ENCODE measurements at regions not wholly inside any gene's neighbourhood (a gene's known extent, or its start where the extent isn't known, plus 50 kb on each side); places are given as distances from the start of the nearest gene placed in this dataset.
"Not testable (repeated sequence)": the region's sequence is repeated elsewhere in the genome, so short reads cannot be mapped to it uniquely, and the experiment has no call there.

DNA sequence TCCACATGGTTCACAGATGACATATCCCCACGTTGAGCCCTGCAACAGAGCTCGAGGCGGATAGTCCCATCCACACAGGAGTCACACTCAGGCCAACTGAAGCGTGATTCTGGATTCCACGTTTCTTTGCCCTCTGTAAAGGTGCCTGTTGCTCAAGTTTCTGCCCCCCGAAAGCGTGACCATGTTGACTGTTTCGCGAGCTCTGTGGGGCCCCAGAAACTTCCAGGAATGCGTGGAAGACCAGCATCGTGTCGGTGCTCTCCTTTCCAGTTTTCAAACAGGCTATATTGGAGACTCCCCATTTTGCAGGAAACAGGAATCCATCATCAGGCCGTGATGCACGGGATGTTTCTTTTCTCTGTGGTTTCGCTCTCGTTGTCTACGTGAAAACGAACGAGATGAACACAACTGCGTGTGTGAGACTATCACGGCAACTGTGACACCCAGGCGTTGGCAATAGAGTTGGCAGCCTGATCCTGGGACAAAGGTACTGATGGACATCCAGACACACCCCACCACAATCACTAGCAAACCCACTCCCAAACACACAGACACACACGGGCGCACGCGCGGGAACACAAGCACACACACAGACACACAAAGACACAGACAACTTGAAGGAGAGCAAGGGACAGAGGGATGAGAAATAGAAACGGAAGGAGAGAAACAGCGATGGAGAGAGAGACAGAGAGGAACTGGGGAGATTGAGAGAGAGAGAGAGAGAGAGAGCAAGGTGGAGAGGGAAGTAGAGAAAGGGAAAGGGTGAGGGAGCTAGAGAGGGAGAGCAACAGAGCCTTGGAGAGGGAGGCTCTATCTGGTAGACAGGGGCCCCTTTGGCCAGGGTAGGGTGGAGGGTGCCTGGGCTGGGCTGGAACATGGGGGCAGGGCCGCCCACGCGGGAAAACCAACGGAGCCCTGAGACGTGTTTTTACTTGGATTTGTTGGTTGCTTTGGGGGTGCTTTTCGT is 1609.3 kb downstream of the SPATA31A7 start:
- DNase-seq (ENCODE audit: low read depth), result not testable (repeated sequence)

DNA sequence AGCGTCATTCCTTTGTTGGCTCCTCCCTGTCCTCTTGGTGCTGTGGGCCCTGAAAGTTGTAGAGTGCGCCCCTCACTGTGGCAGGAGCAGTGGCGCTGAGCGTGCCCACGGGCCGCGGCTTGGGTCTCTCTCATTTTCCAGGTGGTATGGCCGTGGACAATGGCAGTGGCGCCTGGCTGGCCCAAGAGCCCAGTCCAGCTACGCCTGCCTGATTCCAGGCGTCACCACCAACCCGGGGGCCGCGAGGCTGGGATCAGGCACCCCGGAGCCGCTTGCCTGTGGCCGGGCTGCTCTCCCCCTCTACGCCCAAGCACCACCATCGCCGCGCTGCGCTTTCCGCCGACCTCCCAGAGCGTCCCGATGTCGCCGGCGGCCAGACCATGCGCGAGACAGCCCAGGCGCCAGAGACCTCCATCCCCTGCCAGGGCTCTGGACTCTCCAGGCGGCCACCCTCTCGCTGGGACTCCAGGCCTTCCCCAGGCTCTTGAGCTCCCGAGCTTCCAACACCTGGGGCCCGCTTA is 1610.1 kb downstream of the SPATA31A7 start:
- DNase-seq (ENCODE audit: low read depth), result not testable (repeated sequence)

DNA sequence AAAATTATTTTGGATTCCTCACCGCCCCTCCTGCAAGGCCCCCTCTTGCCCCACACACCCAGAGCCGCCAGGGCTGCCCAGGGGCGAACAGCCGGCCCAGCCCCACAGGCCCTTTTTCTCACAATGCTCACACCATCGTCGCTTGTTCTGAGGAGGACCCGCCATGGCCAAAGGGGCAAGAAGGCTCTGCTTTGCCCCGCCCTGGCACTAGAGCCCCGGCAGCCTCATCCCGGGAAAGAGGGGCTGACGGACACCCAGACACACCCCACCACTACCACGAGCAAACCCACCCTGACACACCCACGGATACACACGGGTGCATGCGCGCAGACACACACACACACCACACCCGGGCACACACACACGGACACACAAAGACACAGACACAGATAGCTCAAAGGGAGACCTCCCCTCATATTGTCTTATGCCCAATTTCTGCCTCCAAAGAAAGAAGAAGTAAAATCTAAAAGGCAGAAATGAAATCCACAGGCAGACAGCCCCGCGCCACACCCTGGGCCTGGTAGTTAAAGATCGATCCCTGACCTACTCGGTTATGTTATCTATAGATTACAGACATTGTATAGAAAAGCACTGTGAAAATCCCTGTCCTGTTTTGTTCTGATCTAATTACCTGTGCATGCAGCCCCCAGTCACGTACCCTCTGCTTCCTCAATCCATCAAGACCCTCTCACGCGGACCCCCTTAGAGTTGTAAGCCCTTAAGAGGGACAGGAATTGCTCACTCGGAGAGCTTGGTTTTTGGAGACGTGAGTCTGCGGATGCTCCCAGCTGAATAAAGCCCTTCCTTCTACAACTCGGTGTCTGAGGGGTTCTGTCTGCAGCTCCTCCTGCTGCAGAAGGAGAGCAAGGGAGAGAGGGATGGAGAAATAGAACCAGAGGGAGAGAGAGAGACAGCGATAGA is 1610.9 kb downstream of the SPATA31A7 start:
- DNase-seq (ENCODE audit: low read depth), result not testable (repeated sequence)

DNA sequence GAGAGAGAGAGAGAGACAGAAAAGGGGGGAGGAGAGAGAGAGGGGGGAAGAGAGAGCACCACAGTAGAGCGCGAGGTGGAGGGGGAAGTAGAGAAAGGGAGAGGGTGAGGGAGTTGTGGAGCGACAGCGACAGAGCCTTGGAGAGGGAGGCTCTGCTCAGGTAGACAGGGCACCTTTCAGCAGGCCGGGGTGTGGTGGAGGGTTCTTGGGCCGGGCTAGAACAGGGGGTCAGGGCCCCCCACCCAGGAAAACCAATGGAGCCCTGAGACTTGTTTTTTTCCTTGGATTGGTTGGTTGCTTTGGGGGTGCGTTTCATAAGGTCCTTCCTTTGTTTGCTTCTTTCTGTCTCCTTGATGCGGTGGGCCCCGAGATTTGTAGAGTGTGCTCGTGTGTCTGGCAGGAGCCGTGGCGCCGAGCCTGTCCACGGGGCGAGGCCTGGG is 1611.6 kb downstream of the SPATA31A7 start:
- not testable (repeated sequence) for DNase-seq (ENCODE audit: low read depth)

DNA sequence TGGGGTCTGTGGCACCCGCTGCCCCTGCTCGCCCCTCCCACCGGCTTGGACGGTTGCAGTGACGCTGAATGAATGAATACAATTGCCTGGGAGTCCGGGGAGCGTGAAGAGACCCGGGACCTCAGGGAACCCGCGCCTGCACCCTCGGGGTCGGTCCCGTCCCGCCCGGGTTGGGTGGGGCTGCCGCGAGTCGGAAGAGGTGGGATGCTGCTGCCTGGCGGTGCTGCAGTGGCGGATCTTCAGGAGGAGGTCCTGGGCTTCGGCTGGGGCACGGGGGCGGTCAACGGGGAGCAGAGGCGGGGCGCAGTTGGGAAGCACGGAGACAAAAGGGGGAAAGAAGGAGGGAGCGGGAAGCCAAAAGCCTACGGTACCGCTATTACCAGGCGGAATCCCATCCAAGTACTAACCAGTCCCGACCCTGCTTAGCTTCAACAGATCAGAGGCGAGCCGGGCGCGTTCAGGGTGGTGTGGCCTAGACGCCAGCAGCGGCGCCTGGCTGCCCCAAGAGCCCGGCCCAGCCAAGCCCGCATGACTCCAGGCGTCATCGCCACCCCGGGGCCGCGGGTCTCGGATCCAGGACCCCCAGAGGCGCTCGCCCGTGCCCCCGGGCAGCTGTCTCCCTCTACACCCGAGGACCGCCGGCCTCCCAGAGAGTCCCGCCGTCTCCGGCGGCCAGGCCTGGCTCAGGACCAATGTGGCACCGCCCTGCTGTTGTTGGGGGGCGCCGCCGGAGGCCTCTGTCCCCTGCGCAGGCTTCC is 1612.3 kb downstream of the SPATA31A7 start:
- peak; percentile 78 for DNase-seq (ENCODE audit: low read depth)

DNA sequence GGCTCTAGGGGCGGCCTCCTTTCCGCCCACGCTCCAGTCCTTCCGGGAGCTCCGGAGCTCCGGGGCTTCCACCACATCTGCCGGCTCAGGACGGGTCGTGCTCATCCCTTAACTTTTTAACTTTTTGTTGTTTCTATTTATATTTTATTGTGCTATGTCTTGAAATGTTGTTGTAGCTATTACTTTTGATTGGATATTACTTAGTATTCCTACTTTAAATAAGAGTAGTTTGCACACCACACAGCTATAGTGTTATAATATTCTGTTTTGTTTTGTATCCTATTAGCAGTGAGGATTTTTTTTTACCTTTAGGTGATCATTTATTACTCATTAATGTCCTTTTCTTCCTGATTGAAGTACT is 1612.9 kb downstream of the SPATA31A7 start:
- not testable (repeated sequence) for DNase-seq (ENCODE audit: low read depth)

DNA sequence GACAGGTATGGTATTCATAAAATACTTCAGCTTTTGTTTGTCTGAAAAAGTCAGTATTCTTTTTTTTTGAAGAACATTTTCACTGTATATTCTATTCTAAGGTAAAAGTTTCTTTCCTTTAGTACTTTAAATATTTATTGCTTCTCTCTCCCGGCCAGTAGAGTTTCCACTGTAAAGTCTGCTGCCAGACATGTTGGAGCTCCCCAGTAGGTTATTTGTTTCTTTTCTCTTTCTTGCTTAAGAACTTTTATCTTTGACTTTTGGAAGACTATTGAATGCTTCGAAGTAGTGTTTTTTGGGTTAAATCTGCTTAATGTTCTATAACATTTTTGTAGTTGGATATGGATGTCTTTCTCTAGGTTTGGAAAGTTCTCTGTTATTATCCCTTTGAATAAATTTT is 1613.3 kb downstream of the SPATA31A7 start:
- not testable (repeated sequence) for DNase-seq (ENCODE audit: low read depth)

DNA sequence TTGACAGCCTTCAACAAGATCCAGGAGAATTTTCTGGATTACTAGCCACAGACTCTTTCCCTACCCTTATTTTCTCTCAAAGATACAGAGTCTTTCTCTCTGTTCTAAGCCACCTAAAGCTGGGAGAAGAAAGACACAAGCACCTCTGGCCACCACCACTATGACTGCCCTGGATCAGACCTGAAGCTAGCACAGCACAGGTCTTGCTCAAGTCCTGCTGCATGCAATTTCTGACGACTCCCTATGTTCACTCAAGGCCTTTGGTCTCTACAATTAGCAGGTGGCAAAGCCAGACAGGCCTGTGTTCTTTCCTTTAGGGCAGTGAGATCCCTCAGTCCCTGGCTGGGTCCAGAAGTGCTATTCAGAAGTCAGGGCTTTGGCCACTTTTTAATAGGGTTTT is 1614.5 kb downstream of the SPATA31A7 start:
- DNase-seq (ENCODE audit: low read depth), result not testable (repeated sequence)

DNA sequence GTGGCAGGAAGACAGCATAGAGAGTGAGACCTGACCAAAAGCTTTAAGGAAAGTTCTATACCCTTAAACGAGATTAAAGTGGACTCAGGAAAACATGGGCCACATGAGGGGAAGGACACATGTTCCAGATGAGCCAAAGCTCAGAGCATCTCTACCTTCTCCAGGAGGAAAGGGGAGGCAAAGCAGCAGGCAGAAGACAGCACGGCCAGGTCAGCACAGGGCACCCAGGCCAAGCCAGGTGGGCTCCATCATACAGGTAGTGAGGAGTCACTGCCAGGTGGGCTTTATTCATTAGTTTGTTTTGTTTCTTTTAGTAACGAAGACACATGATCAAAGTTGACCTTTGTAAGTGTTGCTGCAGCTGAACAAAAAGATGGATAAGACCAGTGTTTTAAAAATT is 1617.6 kb downstream of the SPATA31A7 start:
- DNase-seq (ENCODE audit: low read depth), result not testable (repeated sequence)

DNA sequence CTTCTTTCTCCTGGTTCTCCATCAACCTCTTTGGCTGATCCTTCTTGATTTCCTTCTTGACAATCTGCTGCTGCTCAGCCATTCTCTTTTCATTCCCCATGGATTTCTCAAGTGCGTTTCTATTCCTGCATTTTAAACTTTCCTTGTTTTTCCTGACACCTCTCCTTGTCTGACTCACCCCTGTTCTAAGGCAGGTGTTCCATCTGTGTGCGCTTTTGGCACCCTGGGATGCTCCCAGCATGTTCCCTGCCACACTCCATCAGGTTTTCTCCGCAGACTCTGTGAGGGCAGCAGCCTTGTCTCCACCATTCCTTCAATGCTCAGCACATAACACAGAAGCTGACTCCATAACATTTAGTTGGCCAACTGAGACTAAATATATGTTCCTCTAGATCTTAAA is 1618.2 kb downstream of the SPATA31A7 start:
- DNase-seq (ENCODE audit: low read depth), result not testable (repeated sequence)

DNA sequence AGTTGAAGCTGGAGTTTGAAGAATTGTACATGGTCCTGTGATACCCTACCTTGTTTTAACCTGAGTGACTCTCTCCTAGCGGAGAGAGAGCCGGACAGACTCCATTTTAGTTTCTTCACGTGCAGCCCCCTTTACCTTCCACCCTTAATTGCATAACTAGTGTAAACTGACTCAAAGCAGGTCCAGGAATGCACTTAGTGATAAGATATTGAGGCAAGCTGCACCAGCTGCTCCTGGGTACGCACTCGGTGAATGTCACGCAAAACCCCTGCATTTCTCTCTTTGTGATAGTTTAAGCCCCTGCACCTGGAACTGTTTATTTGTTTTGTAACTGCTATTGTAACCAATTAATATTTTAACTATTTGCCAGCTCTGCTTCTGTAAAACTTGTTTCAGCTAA is 1620.5 kb downstream of the SPATA31A7 start:
- not testable (repeated sequence) for DNase-seq (ENCODE audit: low read depth)

DNA sequence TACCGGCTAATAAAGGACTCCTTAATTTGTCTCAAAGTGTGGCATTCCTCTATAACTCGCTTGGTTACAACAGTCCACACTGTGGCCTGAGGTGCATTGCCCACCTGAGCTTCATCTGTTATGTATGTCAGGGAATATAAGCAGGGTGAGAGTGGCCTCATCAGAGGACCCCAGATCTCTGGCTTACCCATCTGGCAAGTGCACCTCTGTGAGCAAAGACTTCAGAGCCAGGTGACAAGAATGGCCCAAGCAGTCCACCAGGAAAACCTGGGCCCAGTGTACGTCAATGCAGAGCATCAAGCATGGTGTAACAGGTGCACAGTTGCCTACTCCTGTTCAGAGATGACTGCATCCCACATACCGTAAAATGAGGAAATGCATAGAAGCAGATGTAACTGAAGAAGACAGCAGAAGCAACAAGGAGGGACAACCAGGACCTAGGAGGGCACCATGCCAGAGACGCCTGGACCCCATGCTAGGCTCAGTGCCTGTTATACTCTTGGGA is 1621.0 kb downstream of the SPATA31A7 start:
- DNase-seq (ENCODE audit: low read depth), result not testable (repeated sequence)

DNA sequence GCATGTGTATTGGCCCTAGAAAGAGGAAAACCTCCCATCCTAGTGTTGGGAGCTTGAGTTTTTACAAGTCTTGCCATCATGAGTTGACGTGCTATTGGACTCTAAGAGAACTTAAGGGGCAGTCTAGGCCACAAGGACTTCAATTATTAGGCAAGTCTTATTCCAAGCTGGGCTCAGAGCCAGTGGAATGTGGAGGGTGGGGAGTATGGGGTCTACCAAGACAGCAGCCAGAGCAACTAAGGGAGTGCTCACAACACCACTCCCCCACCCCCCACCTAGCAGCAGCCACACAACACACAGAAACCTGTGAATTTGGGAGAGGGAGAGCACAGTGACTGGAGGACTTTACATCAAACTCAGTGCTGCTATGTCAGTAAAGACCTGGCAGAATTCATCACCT is 1625.6 kb downstream of the SPATA31A7 start:
- DNase-seq (ENCODE audit: low read depth), result not testable (repeated sequence)

DNA sequence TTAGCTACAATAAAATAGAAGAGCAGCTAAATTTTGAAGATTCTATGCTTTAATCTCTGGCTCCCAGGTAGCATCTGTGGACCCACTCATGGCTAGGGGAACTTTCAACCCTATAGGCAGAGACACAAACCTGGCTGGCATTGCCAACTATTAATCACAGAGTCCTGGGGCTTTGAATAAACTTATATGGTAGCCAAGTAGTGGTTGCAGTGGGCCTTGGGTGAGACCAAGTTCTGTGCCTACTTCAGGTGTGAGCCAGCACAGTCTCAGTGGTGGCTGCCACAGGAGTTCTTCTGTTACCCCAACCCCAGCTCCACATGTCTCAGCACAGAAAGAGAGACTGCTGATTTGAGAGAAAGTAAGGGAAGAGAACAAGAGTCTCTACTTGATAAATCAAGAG is 1626.5 kb downstream of the SPATA31A7 start:
- not testable (repeated sequence) for DNase-seq (ENCODE audit: low read depth)

DNA sequence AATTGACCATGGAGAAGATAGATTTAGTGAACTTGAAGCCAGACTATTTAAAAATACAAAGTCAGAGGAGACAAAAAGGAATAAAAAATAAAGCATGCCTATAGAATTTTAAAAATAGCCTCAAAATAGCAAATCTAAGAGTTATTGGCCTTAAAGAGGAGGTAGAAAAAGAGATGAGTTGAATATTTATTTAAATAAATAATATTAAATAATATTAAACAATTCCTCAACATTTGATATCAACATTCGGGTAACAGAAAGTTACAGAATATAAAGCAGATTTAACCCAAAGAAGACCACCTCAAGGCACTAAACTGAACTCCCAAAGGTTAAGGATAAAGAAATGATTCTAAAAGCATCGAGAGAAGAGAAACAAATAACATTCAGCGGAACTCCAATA is 1627.4 kb downstream of the SPATA31A7 start:
- DNase-seq (ENCODE audit: low read depth), result not testable (repeated sequence)

DNA sequence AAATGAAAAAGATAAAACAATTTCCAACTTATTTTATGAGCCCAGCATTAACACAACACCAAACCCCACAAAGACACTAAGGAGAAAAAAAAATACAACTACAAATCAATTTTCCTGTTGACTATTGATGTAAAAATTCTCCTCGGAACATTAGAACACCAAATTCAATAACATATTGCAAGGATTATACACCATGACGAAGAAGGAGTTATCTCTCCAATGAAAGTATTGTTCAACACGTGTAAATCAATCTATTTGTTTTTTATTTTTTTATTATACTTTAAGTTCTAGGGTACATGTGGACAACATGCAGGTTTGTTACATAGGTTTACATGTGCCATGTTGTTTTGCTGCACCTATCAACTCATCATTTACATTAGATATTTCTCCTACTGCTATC is 1632.3 kb downstream of the SPATA31A7 start:
- DNase-seq (ENCODE audit: low read depth), result not testable (repeated sequence)

DNA sequence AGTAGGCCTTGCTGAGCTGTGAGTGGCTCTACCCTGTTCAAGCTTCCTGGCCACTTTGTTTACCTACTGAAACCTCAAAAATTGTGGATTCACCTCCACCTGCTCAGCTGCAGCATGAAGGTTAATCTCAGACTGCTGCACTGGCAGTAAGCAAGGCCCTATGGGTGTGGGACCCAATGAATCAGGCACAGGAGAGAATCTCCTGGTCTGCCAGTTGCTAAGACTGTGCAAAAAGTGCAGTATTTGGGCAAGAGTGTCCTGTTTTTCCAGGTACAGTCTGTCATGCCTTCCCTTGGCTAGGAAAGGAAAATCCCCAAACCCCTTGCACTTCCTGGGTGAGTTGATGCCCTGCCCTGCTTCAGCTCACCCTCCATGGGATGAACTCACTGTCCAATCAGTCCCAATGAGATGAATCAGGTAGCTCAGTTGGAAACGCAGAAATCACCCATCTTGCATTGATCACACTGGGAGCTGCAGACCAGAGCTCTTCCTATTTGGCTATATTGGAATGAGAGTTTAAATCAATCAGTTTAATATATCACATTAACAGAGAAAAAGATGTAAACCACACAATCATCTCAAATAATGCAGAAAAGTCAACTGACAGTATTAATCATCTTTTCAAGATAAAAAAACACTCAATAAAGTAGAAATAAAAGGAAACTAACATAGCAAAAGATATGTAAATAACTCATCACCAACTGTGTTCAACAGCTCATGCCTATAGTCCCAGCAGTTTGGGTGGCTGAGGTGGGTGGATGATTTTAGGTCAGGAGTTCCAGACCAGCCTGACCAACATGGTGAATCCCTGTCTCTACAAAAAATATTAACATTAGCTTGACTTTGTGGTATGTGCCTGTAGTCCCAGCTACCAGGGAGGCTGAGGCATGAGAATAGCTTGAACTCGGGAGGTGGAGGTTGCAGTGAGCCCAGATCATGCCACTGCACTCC is 1638.4 kb downstream of the SPATA31A7 start:
- not testable (repeated sequence) for DNase-seq (ENCODE audit: low read depth)

DNA sequence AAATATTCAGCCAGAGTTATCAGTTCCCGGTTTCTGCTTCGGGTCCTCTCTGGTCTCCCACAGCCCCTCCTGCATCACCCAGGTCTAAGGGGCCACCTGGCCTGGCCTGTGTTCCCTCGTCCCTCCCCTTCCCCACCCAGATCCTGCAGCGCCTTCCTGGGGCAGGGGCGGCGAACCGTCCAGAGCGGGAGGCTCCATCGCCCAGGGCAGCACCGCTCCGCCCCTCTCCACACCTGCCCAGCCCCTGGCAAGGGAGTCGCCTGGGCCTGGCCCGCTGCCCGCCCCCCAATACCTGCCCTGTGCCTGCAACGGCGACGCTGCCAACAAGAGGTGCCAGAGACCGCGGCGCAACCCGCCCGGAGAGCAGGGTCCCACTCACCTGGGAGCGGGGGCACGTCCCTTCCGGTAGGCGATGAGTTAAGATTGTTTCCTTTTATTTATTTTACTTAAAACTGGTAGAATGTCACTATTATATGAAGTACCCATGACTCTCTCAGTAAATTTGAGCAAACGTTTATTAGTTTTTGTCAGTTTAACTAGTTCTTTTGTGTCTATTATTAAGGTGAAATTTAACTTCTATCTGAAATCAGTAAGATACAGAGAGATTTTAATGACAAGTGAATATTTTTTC is 1641.1 kb downstream of the SPATA31A7 start:
- not testable (repeated sequence) for DNase-seq (ENCODE audit: low read depth)

Data from stimulated activated CD8-positive, alpha-beta memory T cell treated with anti-CD3 and anti-CD28 coated beads, Interleukin-4, amount 100 ng/mL, for 24 hours (primary cell).